ENCODE measurements at regions not wholly inside any gene's neighbourhood (a gene's known extent, or its start where the extent isn't known, plus 50 kb on each side); places are given as distances from the start of the nearest gene placed in this dataset.

- no peak for DNase-seq
Observed at GRCh38 chrX:68942840-68943239, 114.0 kb downstream of the EFNB1 start.

GRCh38 chrX:68942104-68942503 lies 113.3 kb downstream of the EFNB1 start:
- DNase-seq = no peak

DNA sequence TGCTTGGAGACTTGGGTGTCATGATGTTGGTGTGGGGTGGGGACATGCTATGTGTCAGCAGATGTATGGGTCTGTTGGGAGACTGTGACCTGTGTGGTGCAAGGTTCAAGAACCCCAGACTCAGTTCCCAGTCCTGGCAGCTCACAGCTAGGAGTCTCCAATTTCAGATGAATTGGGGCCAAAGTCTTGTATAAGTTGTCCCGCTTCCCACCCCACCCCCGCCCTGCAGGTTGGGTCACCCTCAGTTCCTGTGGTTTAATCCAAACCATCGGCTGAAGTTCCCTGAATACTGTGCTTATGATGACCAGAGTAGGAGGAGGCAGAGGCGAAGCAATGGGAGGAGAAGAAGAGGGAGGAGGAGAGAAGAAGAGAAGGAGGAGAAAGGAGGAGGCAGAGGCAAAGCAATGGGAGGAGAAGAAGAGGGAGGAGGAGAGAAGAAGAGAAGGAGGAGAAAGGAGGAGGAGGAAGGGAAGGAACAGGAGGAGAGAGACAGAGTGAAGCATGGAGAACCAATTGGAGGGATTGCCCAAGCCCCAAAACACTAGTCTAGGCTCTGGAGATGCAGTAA lies 112.6 kb downstream of the EFNB1 start:
- no peak for DNase-seq

- DNase-seq = no peak
Observed at GRCh38 chrX:68940601-68941000, 111.8 kb downstream of the EFNB1 start.

- no peak for DNase-seq
Observed at GRCh38 chrX:68939868-68940267, 111.0 kb downstream of the EFNB1 start.

GRCh38 chrX:68938244-68939004 lies 109.6 kb downstream of the EFNB1 start:
- DNase-seq = no peak

DNA sequence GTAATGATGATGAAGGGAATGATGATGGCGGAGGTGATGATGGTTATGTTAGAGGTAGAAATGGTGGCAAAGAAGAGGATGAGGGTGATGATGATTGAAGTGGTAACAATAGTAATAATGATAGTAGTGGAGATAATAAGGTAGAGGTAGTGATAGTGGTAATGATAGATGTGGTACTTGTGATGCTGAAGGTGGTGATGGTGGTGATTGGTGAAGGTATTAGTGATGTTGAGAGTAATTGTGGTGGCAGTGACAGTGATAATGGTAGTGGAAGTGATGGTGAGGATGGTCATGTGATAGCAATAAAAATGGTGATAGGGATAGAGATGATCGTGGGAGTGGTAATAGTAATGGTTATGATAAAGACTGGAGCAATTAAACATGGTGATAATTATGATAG lies 108.8 kb downstream of the EFNB1 start:
- DNase-seq = no peak

DNA sequence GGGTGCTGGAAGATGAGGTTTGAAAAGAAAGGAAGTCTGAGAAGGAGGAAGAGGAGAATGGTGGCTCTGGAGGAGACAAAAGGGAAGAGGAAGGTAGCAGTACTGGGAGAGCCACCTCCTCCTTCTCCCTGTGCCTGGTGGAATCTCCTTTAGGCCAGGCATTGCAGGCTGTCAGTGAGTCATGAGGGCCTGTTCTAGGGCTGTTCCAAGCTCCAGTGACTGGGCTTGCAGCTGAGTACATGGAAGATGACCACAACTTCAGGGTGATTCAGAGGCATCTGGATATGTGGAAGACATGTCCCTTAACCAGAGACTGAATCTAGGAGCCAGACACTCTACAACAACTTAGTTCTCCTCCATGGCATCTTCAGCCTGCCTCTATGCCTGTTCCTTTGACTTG lies 107.8 kb downstream of the EFNB1 start:
- no peak for DNase-seq

DNA sequence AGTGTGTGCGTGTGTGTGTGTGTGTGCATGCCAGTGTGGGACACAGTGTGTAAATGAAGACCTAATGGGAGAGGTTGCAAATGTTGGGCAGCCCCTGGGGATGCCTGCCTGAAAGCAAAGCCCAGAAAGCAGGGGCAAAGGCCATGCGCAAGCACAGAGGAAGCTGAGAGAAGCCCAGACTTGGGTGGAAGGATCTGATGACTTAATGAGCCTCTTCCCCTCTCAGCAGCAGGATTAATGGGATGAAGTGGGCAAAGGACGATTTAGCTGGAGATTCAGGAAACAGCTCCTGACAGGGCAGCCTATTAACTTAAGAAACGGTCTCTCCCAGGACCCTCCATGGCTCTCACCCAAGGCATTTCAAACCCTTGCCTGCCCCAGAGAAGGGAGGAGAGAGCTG lies 107.3 kb downstream of the EFNB1 start:
- DNase-seq = no peak

DNA sequence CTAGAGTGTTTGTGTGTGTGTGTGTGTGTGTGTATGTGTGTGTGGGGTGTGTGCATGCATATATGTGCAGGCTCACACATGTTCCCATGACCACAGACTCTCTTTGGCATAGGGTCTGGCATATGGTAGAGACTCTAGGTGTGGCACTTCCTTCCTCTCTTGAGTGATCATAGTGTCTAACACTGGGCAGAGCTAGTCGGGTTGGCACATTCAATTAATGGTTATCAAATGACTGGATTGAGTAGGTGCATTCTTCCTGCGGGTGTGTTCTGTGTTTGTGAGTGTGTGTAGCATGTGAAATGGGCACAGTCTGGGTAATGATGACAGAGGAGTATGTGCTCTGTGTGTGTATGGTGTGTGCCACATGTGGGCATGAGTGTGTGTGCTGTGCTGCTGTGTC lies 106.5 kb downstream of the EFNB1 start:
- no peak for DNase-seq

- no peak for DNase-seq
Observed at GRCh38 chrX:68934922-68935321, 106.1 kb downstream of the EFNB1 start.

DNA sequence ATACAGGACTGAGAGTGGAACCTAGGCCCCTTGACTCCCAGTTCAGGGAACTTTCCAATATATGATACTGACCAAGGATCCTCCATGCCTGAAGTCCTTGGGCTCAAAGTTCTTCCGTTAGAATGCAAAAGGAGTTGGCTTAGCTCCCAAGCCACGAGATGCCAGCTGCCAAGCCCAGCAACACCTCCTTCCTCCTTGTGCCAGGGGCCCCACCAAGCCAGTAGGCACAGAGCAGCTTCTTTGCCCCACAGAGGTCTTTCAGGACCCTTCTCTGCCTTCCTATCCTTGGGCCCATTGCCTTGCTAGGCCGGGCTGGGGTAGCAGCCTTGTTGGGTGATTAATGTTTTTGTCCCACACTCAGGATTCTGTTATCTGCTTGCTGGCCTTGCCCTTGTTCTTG lies 105.6 kb downstream of the EFNB1 start:
- DNase-seq = no peak

GRCh38 chrX:68932611-68933010 lies 103.8 kb downstream of the EFNB1 start:
- no peak for DNase-seq

DNA sequence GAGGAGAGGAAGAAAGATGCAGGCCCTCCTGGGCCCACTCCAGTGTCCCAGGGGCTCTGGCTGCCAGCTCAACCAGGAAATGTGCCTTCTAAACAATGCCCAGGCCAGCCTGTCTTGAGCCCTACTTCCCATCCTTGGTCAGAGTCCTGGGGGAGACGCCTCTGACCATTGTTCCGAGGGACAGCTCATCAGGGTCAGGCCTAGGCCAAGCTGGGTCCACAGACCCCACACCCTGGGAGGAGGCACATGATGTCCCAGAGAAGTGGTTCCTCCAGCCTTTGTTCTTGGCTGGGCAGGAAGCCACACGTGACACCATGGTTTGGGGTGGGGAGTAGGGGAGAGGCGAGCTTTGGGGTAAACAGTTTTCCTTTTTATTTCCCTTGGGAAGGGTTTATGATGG lies 102.5 kb downstream of the EFNB1 start:
- DNase-seq = no peak

DNA sequence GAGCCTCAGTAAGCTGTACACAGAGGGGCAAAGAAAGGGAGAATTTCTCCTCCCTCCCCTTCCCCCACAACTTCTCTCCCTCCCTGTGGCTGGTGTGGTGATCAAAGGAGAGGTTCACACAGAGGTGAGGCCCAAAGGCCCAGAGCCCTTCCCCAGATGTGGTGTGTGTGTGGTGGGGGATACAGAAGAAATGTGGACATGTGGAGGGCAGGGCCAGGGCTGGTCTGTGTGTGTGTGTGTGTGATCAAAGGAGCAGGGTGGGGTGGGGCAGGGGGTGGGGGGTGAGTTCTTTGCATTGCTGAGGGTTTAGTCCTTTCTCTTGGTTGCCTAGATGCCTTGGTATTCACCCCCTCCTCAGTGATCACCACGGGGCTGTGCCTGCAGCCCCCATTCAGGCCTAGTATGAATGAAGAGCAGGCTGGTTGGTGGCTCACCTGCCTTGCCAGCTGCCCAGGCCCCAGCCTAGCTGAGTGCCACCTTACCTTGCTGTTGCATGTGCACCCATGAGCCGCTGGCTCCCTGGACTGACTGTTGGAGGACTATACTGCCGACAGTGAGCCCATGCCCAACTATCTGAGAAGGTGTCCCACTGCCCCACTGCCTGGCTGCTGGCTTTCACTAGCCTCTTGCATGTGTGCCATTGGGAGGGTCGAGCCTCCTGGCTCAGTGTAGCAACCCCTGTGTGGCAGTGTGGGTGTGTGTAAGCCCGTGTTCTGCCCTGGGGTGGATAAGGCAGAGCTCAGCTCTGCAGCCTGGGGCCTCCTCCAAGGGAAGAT lies 101.9 kb downstream of the EFNB1 start:
- DNase-seq = no peak

DNA sequence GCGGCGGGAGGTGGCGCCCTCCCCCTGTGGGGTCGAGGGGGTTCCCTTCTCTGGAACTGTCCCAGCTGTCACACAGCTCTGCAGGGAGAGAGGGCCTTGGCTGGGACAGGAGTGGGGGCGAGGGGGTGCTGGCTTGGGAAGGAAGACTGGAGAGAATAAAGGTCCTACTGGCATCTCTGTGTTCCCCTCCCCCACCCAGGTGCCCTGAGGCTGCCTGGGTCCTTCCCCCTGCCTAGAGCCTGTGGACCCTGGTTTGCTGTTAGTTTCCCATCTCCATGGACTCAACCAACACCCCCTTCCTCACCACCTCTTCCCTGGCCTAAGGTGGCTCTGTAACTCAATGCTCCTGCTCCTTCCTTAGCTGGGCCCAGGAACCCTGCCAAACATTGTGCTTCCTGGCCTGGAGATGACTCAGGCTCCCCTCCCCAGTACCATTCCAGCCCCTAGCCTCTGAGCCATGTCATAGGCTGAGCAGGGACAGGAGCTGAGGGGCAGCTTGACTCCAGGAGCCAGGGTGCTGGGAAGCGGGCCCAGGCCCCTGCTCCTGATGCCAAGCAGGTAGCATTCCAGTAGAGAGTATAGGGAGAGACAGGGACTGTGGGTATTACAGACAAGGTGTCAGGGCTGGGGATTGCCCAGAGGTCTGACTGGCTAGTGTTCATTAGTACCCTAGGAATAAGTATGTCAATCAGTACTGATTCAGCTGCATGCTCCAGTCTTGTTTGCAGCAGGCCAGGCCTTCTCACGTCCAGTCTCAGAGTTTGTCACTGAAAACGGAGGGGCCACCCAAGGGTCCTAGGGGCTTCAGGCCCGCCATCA lies 100.7 kb downstream of the EFNB1 start:
- DNase-seq = no peak

GRCh38 chrX:68928401-68928800 lies 99.6 kb downstream of the EFNB1 start:
- no peak for DNase-seq

DNA sequence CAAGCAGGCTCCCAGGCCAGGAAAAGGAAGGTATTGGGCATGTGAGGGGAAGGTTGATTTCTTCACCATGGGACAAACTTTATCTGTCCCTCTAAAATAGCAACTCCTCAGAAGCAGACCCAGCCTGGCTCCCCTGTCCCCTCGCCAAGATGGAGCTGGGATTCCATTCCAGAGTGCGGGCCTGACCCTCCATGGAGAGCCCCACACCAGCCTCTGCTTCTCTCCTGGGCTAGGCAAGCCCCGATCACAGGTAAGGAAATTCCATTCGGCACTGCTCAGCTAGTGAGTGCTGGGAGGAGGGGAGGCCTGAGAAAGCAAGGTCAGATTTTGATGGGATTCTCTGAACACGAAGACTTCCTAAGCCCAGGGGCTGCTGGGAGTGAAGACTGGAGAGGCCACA lies 98.4 kb downstream of the EFNB1 start:
- no peak for DNase-seq

DNA sequence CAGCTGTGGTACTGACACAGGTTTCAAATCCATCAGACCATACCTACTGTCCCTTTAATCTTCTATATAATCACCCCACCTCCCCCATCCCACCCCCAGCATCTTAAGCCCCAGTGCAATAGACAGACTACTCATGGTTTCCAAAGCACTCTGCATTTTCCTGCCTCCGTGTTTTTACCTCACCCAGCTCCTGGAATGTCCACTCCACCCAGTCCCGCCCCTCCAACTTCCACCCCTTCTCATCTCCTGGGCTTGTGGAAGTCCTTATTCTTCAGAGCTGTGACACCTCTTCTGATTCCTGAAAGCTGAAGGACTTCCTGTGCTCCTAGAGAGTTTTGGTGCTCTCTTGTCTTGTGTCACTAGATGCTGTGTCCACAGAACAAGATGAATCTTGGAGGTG lies 94.3 kb downstream of the EFNB1 start:
- no peak for DNase-seq

- no peak for DNase-seq
Observed at GRCh38 chrX:68922013-68922412, 93.2 kb downstream of the EFNB1 start.

DNA sequence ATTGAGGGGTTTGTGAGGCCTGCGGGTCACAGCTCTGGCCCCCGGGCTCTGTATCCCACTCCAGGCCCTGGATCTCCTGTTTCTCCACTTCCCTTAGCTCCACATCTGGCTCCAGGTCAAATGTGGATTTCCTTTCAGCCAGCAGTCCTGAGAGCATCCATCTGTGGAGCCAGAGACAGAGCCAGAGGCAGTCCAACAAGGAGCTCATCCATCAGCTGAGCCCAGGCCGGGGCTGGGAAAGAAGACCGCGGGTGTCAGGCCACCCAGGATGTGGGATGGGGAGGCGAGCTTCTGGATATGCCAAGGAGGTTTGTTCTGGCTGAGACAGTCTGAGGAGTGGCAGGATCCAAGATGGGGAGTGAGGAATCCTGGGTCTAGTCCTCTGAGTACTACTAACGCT lies 91.7 kb downstream of the EFNB1 start:
- no peak for DNase-seq

DNA sequence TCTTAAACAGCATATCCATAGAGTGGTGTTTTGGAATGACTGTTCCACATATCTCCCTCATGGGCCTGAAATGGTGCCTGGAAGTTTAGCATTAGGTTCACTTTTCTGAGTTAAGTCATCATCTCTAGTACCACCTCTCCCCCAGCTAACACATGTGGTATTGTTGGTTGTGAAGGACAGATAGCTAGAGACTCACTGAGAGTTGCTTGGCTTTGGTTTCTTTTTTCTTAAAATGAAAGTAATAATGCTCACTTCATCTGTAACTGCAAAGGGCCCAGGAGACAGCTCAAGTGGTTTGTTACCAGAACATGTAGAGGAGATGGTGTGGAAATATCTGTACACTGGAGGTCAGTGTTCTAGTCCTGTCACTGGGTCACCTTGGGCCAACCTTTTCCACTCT lies 90.9 kb downstream of the EFNB1 start:
- no peak for DNase-seq

- no peak for DNase-seq
Observed at GRCh38 chrX:68918202-68918601, 89.4 kb downstream of the EFNB1 start.

Measured in NCI-H1436 treated with DMSO at 0.1 percent for 48 hours (cell line).